Cerebellar nuclear complex (tissue), 1 donor: ENCODE measurements at regions not wholly inside any gene's neighbourhood (a gene's known extent, or its start where the extent isn't known, plus 50 kb on each side); places are given as distances from the start of the nearest gene placed in this dataset.

Source experiments
- DNase-seq, 2 experiments: peaks; one replicate each; lab custom pipeline; 2025; lab: John Stamatoyannopoulos, UW

GRCh38 chr12:77723308-77723707 lies 107.4 kb upstream of the NAV3 start:
- DNase-seq, result no peak

GRCh38 chr12:77722536-77722935 lies 108.2 kb upstream of the NAV3 start:
- no peak for DNase-seq

DNA sequence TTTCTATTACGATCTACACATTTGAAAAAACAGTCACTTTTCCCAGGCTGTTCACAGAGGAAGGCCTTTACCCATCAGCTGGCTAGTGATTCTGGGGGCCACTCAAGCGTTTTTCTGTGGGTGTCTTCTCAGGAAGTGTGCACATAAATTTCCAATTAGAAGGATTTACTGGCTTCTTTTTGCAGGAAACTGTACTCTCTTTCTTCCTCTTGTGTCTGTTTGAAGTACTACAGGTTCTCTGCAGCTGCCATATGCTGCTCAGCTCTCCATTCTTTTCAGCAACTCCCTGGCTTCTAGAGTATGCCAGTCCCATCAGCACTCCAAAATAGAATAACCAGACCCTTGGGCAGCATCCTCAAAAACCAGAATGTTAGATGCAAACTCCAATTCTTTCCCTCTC lies 110.4 kb upstream of the NAV3 start:
- no peak for DNase-seq

GRCh38 chr12:77710209-77710608 lies 120.5 kb upstream of the NAV3 start:
- no peak for DNase-seq

DNA sequence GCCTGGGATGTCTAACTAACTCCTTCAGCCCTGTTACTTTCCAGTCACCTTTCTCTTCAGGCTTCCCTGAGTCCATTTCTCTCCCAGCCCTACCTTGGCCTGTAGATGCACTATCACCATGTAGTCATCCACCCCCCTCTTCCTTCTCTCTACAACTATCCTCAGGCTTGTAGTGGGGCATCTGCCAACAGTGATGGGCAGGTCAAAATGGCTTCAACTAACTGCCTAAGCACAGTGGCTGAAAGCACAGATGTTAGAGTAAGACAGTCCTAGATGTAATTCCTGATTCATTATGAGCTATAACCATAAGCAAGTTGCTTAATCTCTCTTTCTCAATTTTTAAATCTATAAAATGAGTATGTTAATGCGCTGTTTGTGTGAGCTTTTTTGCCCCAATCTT lies 133.6 kb upstream of the NAV3 start:
- no peak for DNase-seq

GRCh38 chr12:77696183-77696582 lies 134.5 kb upstream of the NAV3 start:
- no peak for DNase-seq

GRCh38 chr12:77689510-77690086 lies 141.1 kb upstream of the NAV3 start:
- DNase-seq, result no peak

DNA sequence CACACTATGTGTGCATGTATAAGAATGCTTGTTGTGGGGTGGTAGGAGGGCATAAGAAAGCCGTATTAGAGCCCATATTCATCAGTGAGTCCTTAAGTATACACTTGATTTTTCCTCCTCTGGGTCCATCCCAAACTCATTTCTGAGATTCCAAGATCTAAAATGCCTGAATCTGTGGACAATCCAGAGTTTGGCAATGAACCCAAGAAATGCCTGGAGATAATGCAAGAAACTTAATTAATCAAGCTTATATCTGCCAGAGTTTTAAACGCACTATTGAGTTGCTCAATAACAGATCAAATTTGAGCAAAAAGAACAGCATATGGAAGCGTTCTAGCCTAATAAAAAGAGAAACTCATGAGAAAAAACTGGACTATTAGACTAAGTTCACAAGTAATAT lies 143.4 kb upstream of the NAV3 start:
- DNase-seq, result no peak

- no peak for DNase-seq
These were observed 143.9 kb upstream of the NAV3 start for GRCh38 chr12:77686760-77687159.

DNA sequence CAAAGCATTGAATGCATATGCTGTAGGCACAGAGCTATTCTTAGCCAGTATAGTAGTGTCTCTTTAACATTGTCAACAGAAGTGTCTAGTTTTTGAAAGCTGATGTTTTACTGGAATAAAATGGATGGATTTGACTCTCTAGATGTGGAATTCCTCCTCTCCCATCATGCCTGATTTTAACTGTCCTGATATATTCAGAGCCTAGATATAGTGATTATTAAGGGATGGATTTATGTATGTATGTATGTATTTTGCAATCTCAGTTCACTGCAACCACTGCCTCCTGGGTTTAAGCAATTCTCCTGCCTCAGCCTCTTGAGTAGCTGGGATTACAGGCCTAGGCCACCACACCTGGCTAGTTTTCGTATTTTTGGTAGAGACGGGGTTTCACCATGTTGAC lies 144.8 kb upstream of the NAV3 start:
- no peak for DNase-seq

- DNase-seq, result peak in 1 of 2 experiments; percentile 4
These were observed 145.6 kb upstream of the NAV3 start for GRCh38 chr12:77685112-77685511.

DNA sequence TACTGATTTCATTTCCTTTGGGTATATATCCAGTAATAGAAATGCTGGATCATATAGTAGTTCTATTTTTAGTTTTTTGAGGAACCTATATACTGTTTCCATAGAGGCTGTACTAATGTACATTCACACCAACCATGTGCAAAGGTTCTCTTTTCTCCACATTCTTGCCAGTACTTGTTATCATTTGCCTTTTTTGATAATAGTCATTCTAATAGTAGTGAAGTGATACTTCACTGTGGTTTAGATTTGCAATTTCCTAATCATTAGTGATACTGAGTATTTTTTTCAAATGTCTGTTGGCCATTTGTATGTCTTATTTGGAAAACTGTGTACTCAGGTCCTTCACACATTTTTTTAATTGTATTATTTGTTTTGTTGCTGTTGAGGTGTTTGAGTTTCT lies 148.2 kb upstream of the NAV3 start:
- no peak for DNase-seq

DNA sequence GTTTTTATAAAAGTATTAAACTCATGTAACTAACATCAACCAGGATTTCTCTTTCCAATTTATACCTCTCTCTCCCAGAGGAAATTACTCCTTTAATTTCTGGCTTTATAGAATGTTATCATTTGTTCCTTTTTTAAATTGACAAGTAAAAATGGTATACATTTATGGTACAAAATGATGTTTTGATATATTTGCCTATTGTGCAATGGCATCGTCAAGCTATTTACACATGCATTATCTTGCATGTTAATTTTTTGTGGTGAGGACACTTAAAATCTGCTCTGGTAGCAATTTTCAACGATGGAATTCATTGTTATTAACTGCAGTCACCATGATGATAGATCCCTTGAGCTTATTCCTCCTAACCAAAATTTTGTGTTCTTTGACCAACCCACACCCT lies 149.0 kb upstream of the NAV3 start:
- no peak for DNase-seq

DNA sequence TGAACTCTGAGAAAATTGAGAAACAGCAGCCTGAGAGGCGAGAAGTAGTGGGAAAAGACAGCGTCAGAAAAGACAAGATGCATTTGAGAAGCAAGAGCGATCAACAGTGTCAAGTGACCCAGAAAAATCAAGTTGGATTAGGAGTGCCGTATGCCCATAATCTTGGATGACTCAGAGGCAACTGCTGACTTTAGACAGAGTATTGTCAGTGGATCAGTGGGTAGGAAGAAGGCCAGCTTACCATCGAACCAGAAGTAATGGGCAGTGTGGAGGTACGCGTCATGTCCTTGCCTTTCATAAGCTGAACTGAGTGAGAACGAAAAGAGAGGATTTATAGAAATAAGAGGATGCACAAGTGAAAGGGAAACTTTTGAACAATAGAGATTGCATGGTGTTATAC lies 151.0 kb upstream of the NAV3 start:
- DNase-seq, result no peak

DNA sequence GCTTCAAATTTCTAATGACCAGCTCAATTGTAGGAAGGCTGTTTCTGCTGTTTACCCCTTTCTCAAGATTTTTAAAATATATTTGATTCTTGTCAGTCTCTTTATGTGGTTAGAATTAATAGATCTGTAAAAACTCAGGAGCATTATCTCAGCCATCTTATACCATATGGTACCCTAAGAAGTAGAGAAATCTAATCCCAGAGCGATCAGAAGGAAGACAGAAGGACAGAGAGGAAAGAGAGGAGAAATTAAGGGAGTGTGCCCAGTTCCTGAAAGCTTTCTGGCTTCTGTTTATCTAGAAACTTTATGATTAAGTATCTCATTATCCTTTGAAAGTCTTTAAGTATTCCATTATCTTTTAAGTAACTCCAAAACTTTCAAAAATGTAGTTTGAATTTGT lies 152.1 kb upstream of the NAV3 start:
- no peak for DNase-seq

- DNase-seq, result no peak
These were observed 163.6 kb upstream of the NAV3 start for GRCh38 chr12:77667101-77667500.

GRCh38 chr12:77648716-77649115 lies 182.0 kb upstream of the NAV3 start:
- no peak for DNase-seq

DNA sequence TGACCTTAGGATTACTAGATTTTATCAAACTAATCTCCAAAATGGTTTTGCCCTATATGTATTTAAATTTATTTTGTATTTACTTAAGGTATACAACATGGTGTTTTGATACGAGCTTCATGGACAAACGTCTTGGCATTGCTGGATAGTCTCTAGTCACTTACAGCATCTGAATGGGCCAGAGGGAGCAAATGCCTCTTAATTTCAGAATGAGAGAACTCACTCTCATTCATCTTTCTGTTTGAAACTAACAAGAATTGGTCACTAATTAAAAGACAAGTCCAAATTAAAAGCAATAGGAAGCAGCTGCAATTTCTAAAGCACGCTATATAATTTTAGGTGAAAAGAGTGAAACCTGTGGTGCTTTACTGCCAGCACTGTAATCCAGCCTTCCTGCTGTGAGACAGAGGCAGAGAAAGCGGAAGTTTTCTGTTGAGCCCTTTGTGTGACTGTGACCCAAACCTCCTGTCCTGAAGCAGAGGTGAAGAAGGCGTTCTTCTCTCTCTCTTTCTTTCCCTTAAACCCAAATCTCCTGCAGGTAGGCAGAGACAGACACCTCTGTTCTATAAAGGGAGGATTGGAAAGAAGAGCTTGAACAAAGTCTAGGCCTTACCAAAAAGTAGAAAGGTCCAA lies 184.6 kb upstream of the NAV3 start:
- no peak for DNase-seq

DNA sequence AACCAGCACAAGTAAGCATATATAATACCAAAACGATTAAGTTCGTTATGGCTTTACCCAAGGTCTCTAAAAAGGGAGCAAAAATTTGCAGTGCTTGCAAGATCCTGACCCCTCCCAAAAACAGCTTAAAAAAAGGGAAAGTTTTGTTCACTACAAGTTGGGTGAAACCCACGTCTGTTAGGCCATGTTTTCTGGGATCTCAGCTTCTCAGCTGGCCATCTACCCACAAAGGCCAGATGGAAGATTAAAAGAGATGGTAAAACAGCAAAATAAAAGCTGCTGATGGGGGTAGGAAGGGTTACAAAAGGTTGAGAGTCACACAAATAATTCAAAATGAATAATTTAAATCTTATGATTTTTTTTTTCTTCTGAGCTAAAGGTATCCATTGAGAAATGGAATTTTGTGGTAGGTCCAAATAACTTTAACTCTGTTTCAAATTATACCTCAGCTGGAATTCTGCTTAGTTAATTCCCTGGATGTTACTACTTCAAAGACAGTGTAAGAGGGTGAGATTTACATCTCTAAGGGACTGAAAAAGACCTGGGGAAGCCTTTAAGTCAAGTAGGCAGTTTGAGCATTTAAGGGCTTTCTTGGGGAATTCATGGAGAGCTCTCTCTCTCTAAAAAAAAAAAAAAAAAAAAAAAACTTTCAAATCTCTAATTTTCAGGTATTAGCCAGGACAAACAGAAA lies 185.6 kb upstream of the NAV3 start:
- DNase-seq, result no peak

DNA sequence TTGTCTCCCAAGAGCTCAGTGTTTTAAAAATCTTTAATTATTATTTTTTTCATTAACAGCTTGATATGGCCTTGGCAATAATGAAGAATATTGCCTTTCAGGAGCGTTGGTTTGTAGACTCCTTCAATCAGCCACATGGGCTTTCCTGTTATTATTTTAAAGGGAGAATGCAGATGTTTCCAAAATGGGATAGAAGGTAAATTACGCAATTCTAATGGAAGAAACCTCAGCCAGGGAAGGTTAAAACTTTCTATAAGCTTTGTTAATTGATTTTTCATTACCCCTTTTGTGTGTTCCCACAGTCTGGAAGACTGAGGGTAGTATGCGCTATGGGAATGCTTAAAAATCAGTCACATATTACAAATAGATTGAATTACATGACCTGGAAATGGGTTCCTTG lies 188.4 kb upstream of the NAV3 start:
- no peak for DNase-seq

DNA sequence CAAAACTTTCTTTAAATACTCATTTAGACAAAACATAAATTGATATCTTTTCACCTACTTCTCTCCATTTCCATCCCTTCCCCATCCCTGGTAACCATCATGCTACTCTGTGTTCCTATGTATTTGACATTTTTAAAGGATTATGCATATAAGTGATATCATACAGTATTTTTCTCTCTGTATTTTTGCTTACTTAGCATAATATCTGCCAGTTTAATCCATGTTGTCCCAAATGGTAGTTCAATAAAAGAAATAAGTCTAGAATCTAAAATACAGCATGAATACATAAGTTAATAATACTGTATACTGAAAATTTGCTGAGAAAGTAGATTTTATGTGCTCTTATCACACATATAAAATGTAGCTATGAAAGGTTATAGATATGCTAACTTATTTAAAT lies 190.3 kb upstream of the NAV3 start:
- no peak for DNase-seq

GRCh38 chr12:77630790-77631445 lies 199.8 kb upstream of the NAV3 start:
- no peak for DNase-seq

DNA sequence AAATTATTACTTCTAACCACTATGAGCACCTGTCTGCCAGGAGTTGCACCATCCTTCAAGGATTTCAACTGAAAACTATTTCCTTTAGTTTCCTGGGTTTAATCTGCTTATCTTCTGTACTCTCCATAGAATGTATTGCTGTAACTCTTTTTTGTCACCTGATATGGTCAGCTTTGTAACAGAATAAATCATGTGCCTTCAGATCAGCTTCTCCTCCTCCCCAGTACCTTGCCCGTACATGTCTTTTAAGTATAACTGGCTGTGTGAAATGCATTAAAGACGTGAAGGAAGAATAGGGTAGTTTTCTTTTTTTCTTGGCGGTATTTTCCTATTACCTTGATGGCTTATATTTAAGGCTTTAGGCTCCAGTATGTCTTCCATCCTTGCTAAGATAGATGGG lies 200.3 kb upstream of the NAV3 start:
- no peak for DNase-seq
